ENCODE measurements at regions not wholly inside any gene's neighbourhood (a gene's known extent, or its start where the extent isn't known, plus 50 kb on each side); places are given as distances from the start of the nearest gene placed in this dataset.

- no peak for DNase-seq
Measured at GRCh38 chr13:67877031-67877430, 646.9 kb upstream of the PCDH9 start.

GRCh38 chr13:67867206-67867605 is 637.1 kb upstream of the PCDH9 start:
- DNase-seq = no peak

DNA sequence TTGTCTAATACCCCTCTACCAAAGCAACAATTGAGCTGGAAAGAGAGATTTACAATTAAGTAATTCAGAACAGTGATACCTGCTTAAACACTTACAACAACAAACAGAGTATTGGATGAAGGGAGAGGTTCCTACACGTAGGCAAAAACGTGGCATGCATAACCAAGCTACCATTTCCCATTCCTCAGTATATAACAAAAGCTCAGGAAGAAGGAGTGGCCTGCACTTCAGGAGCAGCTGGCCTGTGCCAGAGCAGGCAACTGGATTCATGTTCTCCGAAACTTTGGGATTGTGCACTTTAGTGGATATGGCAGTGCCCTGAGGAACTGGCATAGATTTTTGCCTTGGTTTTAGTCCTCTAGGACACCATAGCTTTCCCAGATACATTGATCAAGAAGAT is 630.2 kb upstream of the PCDH9 start:
- no peak for DNase-seq

- no peak for DNase-seq
Measured at GRCh38 chr13:67859904-67860303, 629.8 kb upstream of the PCDH9 start.

- no peak for DNase-seq
Measured at GRCh38 chr13:67857581-67858310, 627.6 kb upstream of the PCDH9 start.

GRCh38 chr13:67856955-67857354 is 626.8 kb upstream of the PCDH9 start:
- DNase-seq = no peak

DNA sequence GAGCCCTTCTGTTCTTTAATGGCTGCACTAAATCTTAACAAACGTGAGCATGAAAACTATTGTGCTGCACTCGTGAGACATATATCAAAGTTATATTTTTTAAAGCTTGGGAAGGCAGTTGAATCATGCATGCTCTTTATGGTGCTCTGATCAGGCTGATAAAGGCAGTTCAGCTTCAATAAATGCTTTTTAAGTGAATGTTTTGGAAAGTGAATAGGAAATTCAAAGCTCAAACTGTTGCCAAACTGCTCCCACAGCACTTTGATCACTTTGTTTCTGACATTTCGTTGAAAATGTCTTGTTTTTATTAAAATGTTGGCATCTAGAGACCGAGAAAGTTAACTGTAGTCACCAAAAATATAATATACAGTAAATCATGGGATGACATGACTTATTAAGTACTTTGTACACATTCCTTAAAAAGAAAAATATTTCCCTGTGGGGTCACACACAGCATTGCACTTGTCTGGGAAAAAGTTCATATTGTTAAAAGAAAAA is 625.7 kb upstream of the PCDH9 start:
- DNase-seq = no peak

DNA sequence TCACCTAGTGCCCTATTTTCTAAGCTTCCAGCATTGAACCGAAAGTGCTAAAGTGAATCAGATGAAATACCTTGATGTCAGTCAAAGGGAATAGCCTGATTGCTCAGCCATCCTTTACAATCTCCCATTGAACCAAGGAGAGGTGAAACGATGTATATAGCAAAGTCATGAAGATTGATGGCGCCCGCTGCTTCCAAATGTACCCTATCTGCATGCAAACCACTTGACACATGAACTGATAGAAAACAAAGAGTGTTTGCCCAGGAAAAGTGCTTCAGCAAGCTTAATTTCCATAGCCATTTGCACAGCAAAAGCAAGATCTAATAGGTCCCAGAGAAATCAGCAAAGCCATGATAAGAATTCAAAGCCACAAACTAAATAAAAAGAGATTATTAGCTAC is 624.9 kb upstream of the PCDH9 start:
- no peak for DNase-seq

DNA sequence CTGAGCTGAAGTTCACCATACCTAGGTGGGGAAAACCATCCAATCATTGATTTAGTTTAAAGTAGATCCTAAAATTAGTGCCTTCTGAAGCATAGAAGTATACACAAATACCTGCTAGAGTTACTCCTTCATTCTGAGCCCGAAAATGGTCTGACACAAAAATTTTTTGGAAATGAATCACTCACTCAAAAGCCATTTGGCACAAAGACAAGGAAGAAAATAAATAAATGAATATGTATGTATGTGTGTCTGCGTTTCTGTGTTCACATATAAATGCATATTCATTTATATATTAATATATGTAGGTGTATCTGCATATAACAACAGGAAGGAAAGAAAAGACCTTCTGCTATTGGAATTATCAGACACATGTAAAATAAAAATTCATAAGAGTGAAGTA is 614.4 kb upstream of the PCDH9 start:
- no peak for DNase-seq

DNA sequence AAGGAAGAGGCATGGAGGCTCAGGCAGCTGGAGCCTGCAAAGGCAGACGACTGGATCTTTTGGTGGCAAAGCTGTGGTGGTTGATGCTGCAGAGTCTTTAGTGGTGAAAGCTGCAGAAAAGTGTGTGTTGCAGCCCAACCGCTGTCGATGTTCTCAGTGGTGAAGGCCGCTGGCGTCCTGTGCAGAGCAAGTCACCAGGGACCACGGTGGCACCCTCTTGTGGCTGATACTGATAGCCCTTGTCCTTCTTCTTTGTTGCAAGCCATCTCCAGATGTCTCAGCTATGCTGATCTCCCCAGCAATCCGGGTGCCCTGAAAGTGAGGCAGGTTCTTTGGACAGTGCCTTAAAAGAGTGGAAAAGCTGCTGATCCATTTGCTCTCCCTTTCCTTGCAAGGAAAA is 610.9 kb upstream of the PCDH9 start:
- no peak for DNase-seq

DNA sequence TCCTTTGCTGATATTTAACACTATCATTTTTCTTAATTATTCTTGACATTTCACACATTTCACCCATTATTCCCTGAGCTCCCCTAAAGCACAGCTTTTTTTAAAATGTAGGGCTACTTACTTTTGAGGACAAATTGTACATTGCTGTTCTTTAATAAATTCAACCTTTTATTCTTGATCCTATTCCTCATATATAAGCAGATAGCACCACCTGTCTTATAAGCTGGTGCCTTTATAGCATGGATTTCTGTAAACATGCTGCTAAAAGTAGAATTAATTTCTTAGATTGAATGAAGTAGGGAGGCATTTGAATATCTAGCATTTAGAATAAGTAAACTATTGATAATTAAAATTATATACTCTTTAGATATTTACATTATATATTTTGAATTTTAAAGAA is 603.4 kb upstream of the PCDH9 start:
- DNase-seq = no peak

- DNase-seq = no peak
Measured at GRCh38 chr13:67829641-67830040, 599.5 kb upstream of the PCDH9 start.

- no peak for DNase-seq
Measured at GRCh38 chr13:67827992-67828391, 597.9 kb upstream of the PCDH9 start.

DNA sequence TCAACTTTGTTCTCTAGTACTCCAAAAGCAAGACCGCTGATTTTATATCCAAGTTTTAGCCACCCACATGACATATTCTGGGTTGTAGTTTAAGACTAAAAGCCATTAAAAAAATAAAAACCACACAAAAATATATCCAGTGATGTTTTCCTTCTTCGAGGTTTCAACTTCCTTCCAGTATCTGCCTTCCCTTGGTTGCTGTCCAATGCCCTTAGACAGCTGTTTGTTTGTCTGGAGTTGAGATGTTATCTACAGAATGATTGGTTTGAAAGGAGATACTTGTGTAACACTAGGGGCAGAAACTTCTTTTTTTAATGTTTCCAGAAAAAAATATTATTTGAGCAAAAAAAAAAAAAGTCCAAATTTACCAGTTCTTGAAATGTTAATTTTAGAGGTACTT is 591.5 kb upstream of the PCDH9 start:
- DNase-seq = no peak

DNA sequence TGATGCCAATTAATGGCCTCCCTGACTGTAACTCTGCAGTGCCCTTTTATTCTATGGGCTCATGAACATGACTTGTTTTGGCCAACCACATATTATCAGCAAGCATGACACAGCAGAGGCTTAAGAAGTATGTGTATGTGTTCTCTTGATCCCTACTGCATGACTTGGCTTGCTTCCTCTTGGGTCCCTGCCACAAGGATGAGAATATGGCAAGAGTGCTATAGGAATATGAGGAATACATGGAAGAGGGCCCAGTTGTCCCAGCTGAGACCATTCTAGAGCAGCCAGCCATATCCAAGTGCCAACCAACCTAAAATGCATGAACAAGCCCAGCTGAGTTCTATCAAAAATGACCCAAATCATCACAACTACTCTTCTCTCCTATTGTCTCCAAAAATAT is 576.7 kb upstream of the PCDH9 start:
- DNase-seq = peak; percentile 51

- DNase-seq = no peak
Measured at GRCh38 chr13:67803118-67803517, 573.0 kb upstream of the PCDH9 start.

DNA sequence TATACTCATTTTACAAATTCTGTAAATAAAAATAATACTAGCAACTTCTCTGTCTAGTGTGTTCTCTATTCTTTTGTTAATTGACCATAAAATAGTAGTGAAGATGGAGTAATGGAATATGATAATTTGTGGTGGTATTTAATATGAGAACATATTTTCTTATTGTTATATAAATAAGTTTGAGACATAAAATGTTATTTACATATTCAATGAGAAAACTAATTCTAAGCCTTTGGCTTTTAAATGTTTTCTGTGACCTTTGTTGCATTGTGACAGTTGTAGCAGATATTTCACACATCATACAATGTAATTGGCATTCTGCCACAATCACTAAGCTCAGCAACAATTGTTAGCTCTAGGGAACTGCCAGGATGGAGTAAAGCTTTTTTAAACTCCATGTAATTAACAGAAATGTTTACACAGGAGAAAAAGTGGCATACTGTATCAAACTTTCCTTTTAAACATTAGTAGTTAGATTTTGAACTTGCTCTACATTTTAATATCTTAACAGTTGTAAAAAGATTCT is 562.1 kb upstream of the PCDH9 start:
- no peak for DNase-seq

GRCh38 chr13:67791047-67791446 is 560.9 kb upstream of the PCDH9 start:
- no peak for DNase-seq

DNA sequence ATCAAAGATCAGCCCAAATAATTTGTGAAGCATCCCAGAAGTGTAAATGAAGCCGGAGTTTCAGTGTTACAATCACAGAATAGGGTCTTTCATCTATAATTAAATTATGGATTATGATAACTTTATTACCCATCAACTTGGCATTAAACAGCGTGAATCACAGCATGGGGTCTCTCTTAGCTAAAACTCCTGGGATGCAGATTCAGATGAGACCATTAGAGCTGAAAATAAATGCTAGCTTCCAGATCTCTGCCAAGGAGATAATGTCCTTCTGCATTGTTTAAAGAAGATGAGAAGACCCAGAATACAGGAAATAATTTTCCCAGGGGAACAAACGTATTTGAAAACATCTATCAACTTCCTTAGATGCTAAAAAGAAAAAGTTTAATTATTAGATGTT is 546.0 kb upstream of the PCDH9 start:
- DNase-seq = no peak

DNA sequence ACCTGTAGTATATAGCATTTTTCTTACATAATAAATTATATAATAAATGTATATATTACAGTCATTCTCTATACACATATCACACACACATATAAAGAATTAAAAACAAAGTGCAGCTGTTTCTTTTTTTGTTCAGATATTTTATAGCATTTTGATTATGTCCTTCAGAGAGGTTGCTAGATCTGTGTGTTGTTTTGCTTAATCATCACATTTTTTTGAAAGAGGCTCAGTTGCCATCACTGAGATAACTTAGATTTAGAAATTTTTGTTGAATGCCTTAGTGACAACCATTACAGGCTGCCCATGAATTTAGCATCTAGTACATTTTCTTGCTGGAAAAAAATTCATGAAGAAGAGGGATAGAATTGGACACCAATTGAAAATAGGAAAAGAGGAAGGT is 545.2 kb upstream of the PCDH9 start:
- no peak for DNase-seq

GRCh38 chr13:67772807-67773453 is 542.8 kb upstream of the PCDH9 start:
- DNase-seq = no peak

GRCh38 chr13:67771106-67771505 is 541.0 kb upstream of the PCDH9 start:
- DNase-seq = no peak

DNA sequence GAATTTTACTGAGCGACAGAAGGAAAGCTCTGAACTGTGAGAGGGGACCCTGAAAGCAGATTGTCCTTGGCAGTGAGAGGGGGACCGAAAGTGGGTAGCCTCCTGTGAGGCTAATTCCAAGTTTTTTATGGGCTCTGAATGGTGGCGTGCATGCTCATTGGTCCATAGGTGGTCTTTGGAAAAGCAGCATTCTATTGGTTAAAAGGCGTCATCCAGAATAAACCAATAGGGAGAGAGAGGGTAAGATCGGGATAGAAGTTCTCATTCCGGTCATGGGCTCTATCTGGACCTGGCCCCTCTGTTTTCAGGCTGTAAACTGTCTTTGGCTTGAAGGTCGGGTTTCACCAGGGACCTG is 539.8 kb upstream of the PCDH9 start:
- no peak for DNase-seq

All from femur (tissue), 1 donor.